ENCODE measurements at regions not wholly inside any gene's neighbourhood (a gene's known extent, or its start where the extent isn't known, plus 50 kb on each side); places are given as distances from the start of the nearest gene placed in this dataset.

DNA sequence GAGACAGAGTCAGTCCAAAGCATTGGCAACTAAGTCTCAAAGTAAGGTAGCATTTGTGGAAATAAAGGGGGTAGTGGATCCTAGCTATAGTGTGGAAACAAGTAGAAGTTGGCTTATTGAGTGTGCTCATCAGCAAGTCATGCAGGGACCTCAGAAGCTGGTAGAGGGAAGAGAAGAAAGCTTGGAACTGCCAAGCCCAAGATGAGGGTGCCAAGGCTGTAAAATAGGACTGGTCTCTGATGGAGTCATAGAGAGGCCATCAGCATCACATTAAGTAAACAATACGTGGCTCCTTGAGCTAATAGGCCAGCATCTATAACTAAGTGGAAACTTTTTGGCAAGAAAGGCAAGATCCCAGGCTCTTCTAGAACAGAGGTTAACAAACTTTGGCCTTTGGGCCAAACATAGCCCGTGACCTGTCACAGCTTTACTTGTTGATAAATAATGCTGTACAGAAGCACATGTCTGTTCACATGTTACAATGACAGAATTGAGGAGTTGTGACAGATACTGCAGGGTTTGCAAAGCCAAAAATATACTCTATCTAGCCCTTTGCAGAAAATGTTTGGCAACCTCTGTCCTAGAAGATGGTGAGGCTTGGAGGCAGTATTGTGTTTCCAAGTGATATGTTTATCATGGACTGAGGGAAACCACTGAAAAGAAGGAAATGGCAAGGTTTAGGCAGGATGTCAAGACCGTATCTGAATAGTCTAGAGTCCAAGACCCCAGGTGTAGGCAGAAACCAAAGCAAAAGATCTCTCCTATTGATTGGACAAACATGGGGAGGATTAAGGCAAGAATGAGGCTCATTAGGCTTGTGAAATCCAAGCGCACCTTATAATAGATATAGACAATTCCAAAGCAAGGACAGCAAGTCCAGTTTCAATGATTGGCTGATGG is 62.5 kb upstream of the CD44 start:
- DNase-seq (ENCODE audit: low read depth in 1 of 2, low spot score in 1 of 2), result no peak
- Histone ChIP-seq H3K4me3 (no peak overlapping the region), H3K9me3 (no peaks in the 10 kb centered on the region), H3K27ac (peak overlapping the region in 1 of 2 experiments; percentile 43; a peak in 3 of 6 replicates), H3K4me2 (no peak overlapping the region), H3K4me1 (peaks cover 16% of the 10 kb centered on the region)
- TF ChIP-seq RNF2 (IDR thresholded peaks at IDR 0.05; ENCODE audit: borderline replicate concordance, low read depth), result no peak
- no peak for TF ChIP-seq HOXA7 (CRISPR knock-in tag; IDR thresholded peaks at IDR 0.05)
- TF ChIP-seq HOXB13 (CRISPR knock-in tag; IDR thresholded peaks at IDR 0.05; ENCODE audit: low read depth), result no peak
- WGBS (ENCODE audit: missing lambda C conversion rate), result 88% methylated on average over 4 of the region's 4 CpGs
- no peak for ATAC-seq
- ChIA-PET POLR2A (no interaction called here), CTCF (no interaction called here)
- FAIRE-seq, result no peak

DNA sequence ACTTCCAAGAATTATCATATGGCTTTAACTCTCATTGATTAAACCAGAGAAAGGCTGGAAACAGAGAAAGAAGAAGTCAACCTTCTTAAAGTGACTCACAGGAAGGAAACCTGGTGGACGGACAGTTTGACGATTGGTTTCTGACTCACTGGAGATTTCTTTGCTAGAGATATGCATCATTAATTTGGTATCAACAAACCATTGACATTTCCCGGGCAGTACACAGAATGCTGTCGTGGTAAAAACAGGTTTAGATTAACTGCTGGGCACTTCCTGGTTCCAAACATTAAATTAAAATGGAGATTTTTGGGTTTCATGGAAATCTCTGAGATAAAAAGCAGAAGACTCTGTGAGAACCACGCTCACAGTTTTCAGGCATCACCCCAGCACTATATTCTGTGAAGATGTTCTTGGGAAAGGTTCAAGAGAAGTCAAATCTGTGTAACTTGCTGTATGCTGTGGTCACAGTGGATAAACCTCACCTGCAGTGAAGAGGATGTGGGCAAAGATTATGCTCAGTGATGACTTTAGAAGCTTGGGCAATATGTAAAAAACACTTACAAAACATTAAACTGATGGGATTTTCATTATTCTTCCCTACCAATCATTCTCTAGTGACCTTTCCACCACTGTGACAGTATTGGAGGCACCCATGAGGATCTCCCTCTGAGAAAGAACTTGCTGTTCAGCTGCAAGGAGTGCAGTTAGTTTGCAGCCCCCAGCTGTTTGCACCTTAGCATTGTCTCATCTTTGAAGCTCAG is 61.1 kb upstream of the CD44 start:
- Histone ChIP-seq H3K4me1 (peaks cover 30% of the 10 kb centered on the region), H3K27ac (peak overlapping the region; percentile 5 to 65; a peak in 5 of 6 replicates)
- WGBS (ENCODE audit: missing lambda C conversion rate), result 14% methylated on average over 5 of the region's 5 CpGs

GRCh38 chr11:35078470-35078735 is 60.6 kb upstream of the CD44 start:
- Histone ChIP-seq H3K27ac (peak overlapping the region; percentile 5 to 65; a peak in 5 of 6 replicates), H3K4me3 (no peak overlapping the region), H3K9me3 (no peaks in the 10 kb centered on the region), H3K4me1 (peaks cover 35% of the 10 kb centered on the region), H3K4me2 (no peak overlapping the region)
- 96% methylated on average over 1 of the region's 1 CpG for WGBS (ENCODE audit: missing lambda C conversion rate)
- ChIA-PET CTCF (interaction anchor here (1.3 kb wide), 1 partner anchor 20 kb away, joined by 3 read pairs; no protein-coding TSS in a partner anchor), POLR2A (interaction anchor here (1.2 kb wide), 1 partner anchor 61 kb away, joined by 3 read pairs; no protein-coding TSS in a partner anchor)
- TF ChIP-seq FOSL2 (IDR thresholded peaks at IDR 0.05), result no peak
- no peak for TF ChIP-seq FOSL2 (CRISPR knock-in tag; IDR thresholded peaks at IDR 0.05)
- TF ChIP-seq RNF2 (IDR thresholded peaks at IDR 0.05; ENCODE audit: borderline replicate concordance, low read depth), result no peak
- no peak for TF ChIP-seq RARB (CRISPR knock-in tag; IDR thresholded peaks at IDR 0.05)
- no peak for TF ChIP-seq POLR2AphosphoS2 (conservative IDR thresholded peaks at IDR 0.05; ENCODE audit: low read length)
- TF ChIP-seq FOXS1 (CRISPR knock-in tag; IDR thresholded peaks at IDR 0.05), result no peak
- FAIRE-seq, result no peak
- DNase-seq (ENCODE audit: low read depth in 1 of 2, low spot score in 1 of 2), result no peak
- ATAC-seq, result no peak

More for the DNA sequence above, 61.1 kb upstream of the CD44 start:
- TF ChIP-seq NFE2L2 (conservative IDR thresholded peaks at IDR 0.05; ENCODE audit: low read length) (no peak), FOSL2 (IDR thresholded peaks at IDR 0.05) (peak; percentile 49; the same call in 1 of the 2 replicates), FOSL2 (CRISPR knock-in tag; IDR thresholded peaks at IDR 0.05) (peak; percentile 80), NPAS2 (CRISPR knock-in tag; IDR thresholded peaks at IDR 0.05; ENCODE audit: borderline replicate concordance) (no peak), GATA3 (IDR thresholded peaks at IDR 0.05; ENCODE audit: borderline replicate concordance) (peak; percentile 59; the same call in 1 of the 2 replicates), JUNB (IDR thresholded peaks at IDR 0.05) (peak; percentile 55; the same call in 1 of the 2 replicates)
- CTCF ChIA-PET, result interaction anchor here (1.3 kb wide), 1 partner anchor 19 kb away, joined by 3 read pairs; no protein-coding TSS in a partner anchor
- peak overlapping the region; percentile 30; the same call in 2 of the 3 replicates for H3K4me2 ChIP-seq
- FAIRE-seq (no peak), DNase-seq (ENCODE audit: low read depth in 1 of 2, low spot score in 1 of 2) (peak; percentile 39 to 60), ATAC-seq (peak in 1 of 2 experiments; percentile 19; a peak in 2 of 6 replicates)
- POLR2A ChIA-PET, result interaction anchor here (1.2 kb wide), 1 partner anchor 62 kb away, joined by 3 read pairs; no protein-coding TSS in a partner anchor
- no peaks in the 10 kb centered on the region for H3K9me3 ChIP-seq
- no peak overlapping the region for H3K4me3 ChIP-seq

GRCh38 chr11:35079611-35080010 is 59.4 kb upstream of the CD44 start:
- FAIRE-seq, result peak; percentile 32
- H3K27ac ChIP-seq, result peak overlapping the region in 1 of 2 experiments; percentile 65; a peak in 2 of 6 replicates
- ChIA-PET CTCF (interaction anchor here (0.9 kb wide), 1 partner anchor 18 kb away, joined by 3 read pairs; no protein-coding TSS in a partner anchor), POLR2A (no interaction called here)
- peaks cover 47% of the 10 kb centered on the region for H3K4me1 ChIP-seq
- no peak overlapping the region for H3K4me3 ChIP-seq
- no peak for TF ChIP-seq JUNB (IDR thresholded peaks at IDR 0.05)
- no peak for TF ChIP-seq HOXA7 (CRISPR knock-in tag; IDR thresholded peaks at IDR 0.05)
- TF ChIP-seq FOXS1 (CRISPR knock-in tag; IDR thresholded peaks at IDR 0.05), result no peak
- no peak for TF ChIP-seq ESRRA (IDR thresholded peaks at IDR 0.05; ENCODE audit: borderline replicate concordance, low read length)
- TF ChIP-seq FOSL2 (IDR thresholded peaks at IDR 0.05), result no peak
- TF ChIP-seq FOSL2 (CRISPR knock-in tag; IDR thresholded peaks at IDR 0.05), result no peak
- TF ChIP-seq SMC3 (IDR thresholded peaks at IDR 0.05), result no peak
- no peak for TF ChIP-seq SREBF2 (IDR thresholded peaks at IDR 0.05)
- TF ChIP-seq TFCP2L1 (CRISPR knock-in tag; IDR thresholded peaks at IDR 0.05), result no peak
- TF ChIP-seq KDM1A (IDR thresholded peaks at IDR 0.05; ENCODE audit: low read depth), result no peak
- TF ChIP-seq NR3C1 (IDR thresholded peaks at IDR 0.05), result no peak
- TF ChIP-seq RCOR1 (IDR thresholded peaks at IDR 0.05; ENCODE audit: low read depth, low read length), result no peak
- TF ChIP-seq, protein P1, sequence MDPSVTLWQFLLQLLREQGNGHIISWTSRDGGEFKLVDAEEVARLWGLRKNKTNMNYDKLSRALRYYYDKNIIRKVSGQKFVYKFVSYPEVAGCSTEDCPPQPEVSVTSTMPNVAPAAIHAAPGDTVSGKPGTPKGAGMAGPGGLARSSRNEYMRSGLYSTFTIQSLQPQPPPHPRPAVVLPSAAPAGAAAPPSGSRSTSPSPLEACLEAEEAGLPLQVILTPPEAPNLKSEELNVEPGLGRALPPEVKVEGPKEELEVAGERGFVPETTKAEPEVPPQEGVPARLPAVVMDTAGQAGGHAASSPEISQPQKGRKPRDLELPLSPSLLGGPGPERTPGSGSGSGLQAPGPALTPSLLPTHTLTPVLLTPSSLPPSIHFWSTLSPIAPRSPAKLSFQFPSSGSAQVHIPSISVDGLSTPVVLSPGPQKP (IDR thresholded peaks at IDR 0.05; ENCODE audit: low read depth, low read length), result no peak
- no peak for TF ChIP-seq RFX5 (IDR thresholded peaks at IDR 0.05)
- no peak for TF ChIP-seq NPAS2 (CRISPR knock-in tag; IDR thresholded peaks at IDR 0.05; ENCODE audit: borderline replicate concordance)
- TF ChIP-seq POLR2A (IDR thresholded peaks at IDR 0.05; ENCODE audit: low read length), result no peak
- no peak for TF ChIP-seq HES2 (IDR thresholded peaks at IDR 0.05)
- ATAC-seq, result no peak
- DNase-seq (ENCODE audit: low read depth in 1 of 2, low spot score in 1 of 2), result no peak
- H3K4me2 ChIP-seq, result no peak overlapping the region
- 58% methylated on average over 4 of the region's 4 CpGs for WGBS (ENCODE audit: missing lambda C conversion rate)
- no peaks in the 10 kb centered on the region for H3K9me3 ChIP-seq
